ENCODE measurements at regions not wholly inside any gene's neighbourhood (a gene's known extent, or its start where the extent isn't known, plus 50 kb on each side); places are given as distances from the start of the nearest gene placed in this dataset.

GRCh38 chr1:22222723-22223122, 79.8 kb upstream of the WNT4 start:
- peaks cover 7% of the 10 kb centered on the region for H3K9me3 ChIP-seq (ENCODE audit: control insufficient read depth, low read length)
- DNase-seq: no peak
- no peak overlapping the region for H2BK5ac ChIP-seq (ENCODE audit: low read depth, low read length, poor library complexity, severe bottlenecking)
- H2AK5ac ChIP-seq (ENCODE audit: low read length, severe bottlenecking): no peak overlapping the region
- H3K23ac ChIP-seq (ENCODE audit: low read length in 2 of 2): no peak overlapping the region
- no peak overlapping the region for H3K18ac ChIP-seq (ENCODE audit: low read depth in 1 of 2, low read length in 2 of 2)
- no peak overlapping the region for H3K27ac ChIP-seq (ENCODE audit: low read length, poor library complexity, severe bottlenecking)
- no peak overlapping the region for H3K9ac ChIP-seq (ENCODE audit: low read length)
- no peak overlapping the region for H2BK15ac ChIP-seq (ENCODE audit: low read depth, poor library complexity, severe bottlenecking)
- no peaks in the 10 kb centered on the region for H3K79me1 ChIP-seq (replicated peaks; ENCODE audit: low read length, poor library complexity, severe bottlenecking)
- no peak overlapping the region for H2AFZ ChIP-seq (ENCODE audit: low read depth, low read length)
- no peak overlapping the region for H3K4me3 ChIP-seq (ENCODE audit: insufficient read depth in 1 of 2, low read depth in 1 of 2, low read length in 2 of 2)
- H2BK120ac ChIP-seq (ENCODE audit: low read depth, low read length): no peak overlapping the region
- no peak overlapping the region for H2BK12ac ChIP-seq (ENCODE audit: low read length in 2 of 2)
- no peaks in the 10 kb centered on the region for H3K36me3 ChIP-seq (ENCODE audit: control insufficient read depth in 1 of 2, insufficient read depth in 2 of 2, low read depth in 1 of 2, low read length in 2 of 2)
- WGBS: 87% methylated on average over 8 of the region's 9 CpGs
- no peak overlapping the region for H3K14ac ChIP-seq (ENCODE audit: low read length in 2 of 2)
- H4K91ac ChIP-seq (ENCODE audit: low read length): no peak overlapping the region
- H3K4me1 ChIP-seq (ENCODE audit: control insufficient read depth, insufficient read depth, low read depth, low read length): no peaks in the 10 kb centered on the region
- H3K27me3 ChIP-seq (ENCODE audit: control insufficient read depth in 1 of 2, insufficient read depth in 1 of 2, low read length in 2 of 2): peaks cover 70 to 77% of the 10 kb centered on the region in 2 experiments
- H3K4ac ChIP-seq (ENCODE audit: low read depth in 1 of 2, low read length in 2 of 2): no peak overlapping the region
- no peak overlapping the region for H3K4me2 ChIP-seq (ENCODE audit: low read length, poor library complexity, severe bottlenecking)
- H4K8ac ChIP-seq (ENCODE audit: low read length): no peak overlapping the region

DNA sequence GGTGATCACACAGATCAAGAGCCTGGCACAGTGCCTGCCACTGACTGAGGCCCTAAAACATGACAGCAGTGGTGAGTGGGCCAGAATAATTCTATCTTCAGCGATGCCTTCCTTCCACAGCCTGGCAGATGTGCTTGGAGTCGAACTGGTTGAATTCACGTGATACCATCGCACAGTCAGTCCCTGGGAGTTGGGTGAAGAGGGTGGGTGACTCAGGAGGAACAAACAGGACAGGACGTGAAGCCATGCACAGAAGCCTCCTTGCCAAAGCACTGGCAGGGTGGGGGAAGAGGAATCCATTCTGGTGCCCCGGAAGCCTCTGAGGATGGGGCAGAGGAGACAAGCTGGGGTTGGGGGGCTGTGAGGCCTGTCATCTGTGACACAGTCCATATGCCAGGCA, 80.3 kb upstream of the WNT4 start:
- Histone ChIP-seq H4K8ac (ENCODE audit: low read length) (no peak overlapping the region), H3K79me1 (replicated peaks; ENCODE audit: low read length, poor library complexity, severe bottlenecking) (no peaks in the 10 kb centered on the region), H3K36me3 (ENCODE audit: control insufficient read depth in 1 of 2, insufficient read depth in 2 of 2, low read depth in 1 of 2, low read length in 2 of 2) (no peaks in the 10 kb centered on the region), H3K4ac (ENCODE audit: low read depth in 1 of 2, low read length in 2 of 2) (no peak overlapping the region), H3K4me1 (ENCODE audit: control insufficient read depth, insufficient read depth, low read depth, low read length) (no peaks in the 10 kb centered on the region), H2BK120ac (ENCODE audit: low read depth, low read length) (no peak overlapping the region), H3K4me2 (ENCODE audit: low read length, poor library complexity, severe bottlenecking) (no peak overlapping the region), H3K9me3 (ENCODE audit: control insufficient read depth, low read length) (peaks cover 7% of the 10 kb centered on the region), H3K14ac (ENCODE audit: low read length in 2 of 2) (no peak overlapping the region), H2AK5ac (ENCODE audit: low read length, severe bottlenecking) (no peak overlapping the region), H3K27ac (ENCODE audit: low read length, poor library complexity, severe bottlenecking) (no peak overlapping the region), H3K4me3 (ENCODE audit: insufficient read depth in 1 of 2, low read depth in 1 of 2, low read length in 2 of 2) (no peak overlapping the region), H3K23ac (ENCODE audit: low read length in 2 of 2) (no peak overlapping the region), H3K27me3 (ENCODE audit: control insufficient read depth in 1 of 2, insufficient read depth in 1 of 2, low read length in 2 of 2) (peaks cover 68 to 75% of the 10 kb centered on the region in 2 experiments), H3K9ac (ENCODE audit: low read length) (no peak overlapping the region), H2BK15ac (ENCODE audit: low read depth, poor library complexity, severe bottlenecking) (no peak overlapping the region), H2BK12ac (ENCODE audit: low read length in 2 of 2) (no peak overlapping the region), H2BK5ac (ENCODE audit: low read depth, low read length, poor library complexity, severe bottlenecking) (peak overlapping the region; percentile 32), H2AFZ (ENCODE audit: low read depth, low read length) (no peak overlapping the region), H4K91ac (ENCODE audit: low read length) (no peak overlapping the region), H3K18ac (ENCODE audit: low read depth in 1 of 2, low read length in 2 of 2) (no peak overlapping the region)
- DNase-seq: no peak
- 87% methylated on average over 6 of the region's 6 CpGs for WGBS

DNA sequence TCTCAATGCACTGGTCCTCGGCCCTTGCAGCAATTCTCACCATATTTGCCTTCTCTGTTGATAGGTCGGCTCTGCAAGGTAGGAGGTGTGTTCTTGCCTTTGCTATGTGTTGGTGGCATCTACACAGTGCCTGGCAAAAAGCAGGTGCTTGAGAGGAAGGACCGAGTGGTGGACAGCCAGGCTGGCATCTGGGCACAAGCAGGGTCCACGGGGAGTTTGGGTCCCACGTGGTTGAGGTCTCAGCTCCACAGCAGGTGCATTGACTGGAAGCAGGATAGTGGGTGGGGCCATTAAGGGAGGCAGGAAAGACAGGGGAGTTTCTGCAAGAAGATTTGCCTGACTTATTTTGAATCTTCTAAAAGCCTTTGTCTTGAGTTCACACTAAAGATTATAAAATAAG, 81.2 kb upstream of the WNT4 start:
- no peak for DNase-seq
- Histone ChIP-seq H3K4me3 (ENCODE audit: insufficient read depth in 1 of 2, low read depth in 1 of 2, low read length in 2 of 2) (no peak overlapping the region), H2BK15ac (ENCODE audit: low read depth, poor library complexity, severe bottlenecking) (no peak overlapping the region), H3K79me1 (replicated peaks; ENCODE audit: low read length, poor library complexity, severe bottlenecking) (no peaks in the 10 kb centered on the region), H2AFZ (ENCODE audit: low read depth, low read length) (no peak overlapping the region), H3K18ac (ENCODE audit: low read depth in 1 of 2, low read length in 2 of 2) (no peak overlapping the region), H2BK12ac (ENCODE audit: low read length in 2 of 2) (no peak overlapping the region), H3K4ac (ENCODE audit: low read depth in 1 of 2, low read length in 2 of 2) (no peak overlapping the region), H3K36me3 (ENCODE audit: control insufficient read depth in 1 of 2, insufficient read depth in 2 of 2, low read depth in 1 of 2, low read length in 2 of 2) (no peaks in the 10 kb centered on the region), H3K9me3 (ENCODE audit: control insufficient read depth, low read length) (peaks cover 7% of the 10 kb centered on the region), H3K9ac (ENCODE audit: low read length) (no peak overlapping the region), H2BK120ac (ENCODE audit: low read depth, low read length) (no peak overlapping the region), H3K27ac (ENCODE audit: low read length, poor library complexity, severe bottlenecking) (no peak overlapping the region), H2BK5ac (ENCODE audit: low read depth, low read length, poor library complexity, severe bottlenecking) (no peak overlapping the region), H2AK5ac (ENCODE audit: low read length, severe bottlenecking) (no peak overlapping the region), H4K8ac (ENCODE audit: low read length) (no peak overlapping the region), H4K91ac (ENCODE audit: low read length) (no peak overlapping the region), H3K23ac (ENCODE audit: low read length in 2 of 2) (no peak overlapping the region), H3K14ac (ENCODE audit: low read length in 2 of 2) (peak overlapping the region in 1 of 2 experiments; percentile 59), H3K27me3 (ENCODE audit: control insufficient read depth in 1 of 2, insufficient read depth in 1 of 2, low read length in 2 of 2) (peaks cover 68 to 73% of the 10 kb centered on the region in 2 experiments), H3K4me2 (ENCODE audit: low read length, poor library complexity, severe bottlenecking) (no peak overlapping the region), H3K4me1 (ENCODE audit: control insufficient read depth, insufficient read depth, low read depth, low read length) (peaks cover 3% of the 10 kb centered on the region)
- WGBS: 80% methylated on average over 5 of the region's 5 CpGs

- Histone ChIP-seq H2AFZ (ENCODE audit: low read depth, low read length) (no peak overlapping the region), H3K4ac (ENCODE audit: low read depth in 1 of 2, low read length in 2 of 2) (no peak overlapping the region), H4K91ac (ENCODE audit: low read length) (no peak overlapping the region), H3K27ac (ENCODE audit: low read length, poor library complexity, severe bottlenecking) (no peak overlapping the region), H2BK12ac (ENCODE audit: low read length in 2 of 2) (no peak overlapping the region), H3K14ac (ENCODE audit: low read length in 2 of 2) (no peak overlapping the region), H3K36me3 (ENCODE audit: control insufficient read depth in 1 of 2, insufficient read depth in 2 of 2, low read depth in 1 of 2, low read length in 2 of 2) (no peaks in the 10 kb centered on the region), H3K4me3 (ENCODE audit: insufficient read depth in 1 of 2, low read depth in 1 of 2, low read length in 2 of 2) (no peak overlapping the region), H2BK5ac (ENCODE audit: low read depth, low read length, poor library complexity, severe bottlenecking) (no peak overlapping the region), H3K9ac (ENCODE audit: low read length) (no peak overlapping the region), H3K4me1 (ENCODE audit: control insufficient read depth, insufficient read depth, low read depth, low read length) (peaks cover 6% of the 10 kb centered on the region), H2BK120ac (ENCODE audit: low read depth, low read length) (no peak overlapping the region), H2AK5ac (ENCODE audit: low read length, severe bottlenecking) (no peak overlapping the region), H3K9me3 (ENCODE audit: control insufficient read depth, low read length) (peaks cover 7% of the 10 kb centered on the region), H2BK15ac (ENCODE audit: low read depth, poor library complexity, severe bottlenecking) (peak overlapping the region; percentile 65), H3K79me1 (replicated peaks; ENCODE audit: low read length, poor library complexity, severe bottlenecking) (no peaks in the 10 kb centered on the region), H3K27me3 (ENCODE audit: control insufficient read depth in 1 of 2, insufficient read depth in 1 of 2, low read length in 2 of 2) (peaks cover 65 to 73% of the 10 kb centered on the region in 2 experiments), H3K4me2 (ENCODE audit: low read length, poor library complexity, severe bottlenecking) (no peak overlapping the region), H3K23ac (ENCODE audit: low read length in 2 of 2) (no peak overlapping the region), H4K8ac (ENCODE audit: low read length) (no peak overlapping the region), H3K18ac (ENCODE audit: low read depth in 1 of 2, low read length in 2 of 2) (no peak overlapping the region)
- no peak for DNase-seq
- WGBS: 77% methylated on average over 1 of the region's 1 CpG
These were observed 81.7 kb upstream of the WNT4 start for GRCh38 chr1:22224631-22225030.

Measured in mesenchymal stem cell (in vitro differentiated cells and primary cell).